GM13976 (cell line): ENCODE measurements at regions not wholly inside any gene's neighbourhood (a gene's known extent, or its start where the extent isn't known, plus 50 kb on each side); places are given as distances from the start of the nearest gene placed in this dataset.

ENCODE experiments used
- DNase-seq: peaks from one replicate; pipeline ENCODE4 v3.0.0; 2012; ENCODE audit warnings: low spot score
- in situ Hi-C: fragments of 300-500 bp; cut with MboI; formaldehyde crosslinking; loops from one replicate; pipeline ENCODE4 v1.12.0; 2022; ENCODE audit warnings: low sequenced_read_pairs, mixed read lengths, inconsistent platforms; ENCODE audit not compliant: unreplicated experiment
- TF ChIP-seq, protein P1 (sequence below): IDR thresholded peaks from 2 replicates; pipeline ENCODE4 v1.5.1; 2012; ENCODE audit warnings: borderline replicate concordance, mild to moderate bottlenecking; ENCODE audit not compliant: insufficient read depth; ENCODE audit errors: extremely low read depth, missing control alignments, control extremely low read depth

- no peak for DNase-seq
- TF ChIP-seq, protein P1, sequence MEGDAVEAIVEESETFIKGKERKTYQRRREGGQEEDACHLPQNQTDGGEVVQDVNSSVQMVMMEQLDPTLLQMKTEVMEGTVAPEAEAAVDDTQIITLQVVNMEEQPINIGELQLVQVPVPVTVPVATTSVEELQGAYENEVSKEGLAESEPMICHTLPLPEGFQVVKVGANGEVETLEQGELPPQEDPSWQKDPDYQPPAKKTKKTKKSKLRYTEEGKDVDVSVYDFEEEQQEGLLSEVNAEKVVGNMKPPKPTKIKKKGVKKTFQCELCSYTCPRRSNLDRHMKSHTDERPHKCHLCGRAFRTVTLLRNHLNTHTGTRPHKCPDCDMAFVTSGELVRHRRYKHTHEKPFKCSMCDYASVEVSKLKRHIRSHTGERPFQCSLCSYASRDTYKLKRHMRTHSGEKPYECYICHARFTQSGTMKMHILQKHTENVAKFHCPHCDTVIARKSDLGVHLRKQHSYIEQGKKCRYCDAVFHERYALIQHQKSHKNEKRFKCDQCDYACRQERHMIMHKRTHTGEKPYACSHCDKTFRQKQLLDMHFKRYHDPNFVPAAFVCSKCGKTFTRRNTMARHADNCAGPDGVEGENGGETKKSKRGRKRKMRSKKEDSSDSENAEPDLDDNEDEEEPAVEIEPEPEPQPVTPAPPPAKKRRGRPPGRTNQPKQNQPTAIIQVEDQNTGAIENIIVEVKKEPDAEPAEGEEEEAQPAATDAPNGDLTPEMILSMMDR: no peak
- in situ Hi-C loops: loop anchor here (5.0 kb wide), 1 partner anchor 503 kb away; no protein-coding TSS in a partner anchor
Measured at GRCh38 chr9:90100014-90100413, 495.2 kb downstream of the GADD45G start.

DNA sequence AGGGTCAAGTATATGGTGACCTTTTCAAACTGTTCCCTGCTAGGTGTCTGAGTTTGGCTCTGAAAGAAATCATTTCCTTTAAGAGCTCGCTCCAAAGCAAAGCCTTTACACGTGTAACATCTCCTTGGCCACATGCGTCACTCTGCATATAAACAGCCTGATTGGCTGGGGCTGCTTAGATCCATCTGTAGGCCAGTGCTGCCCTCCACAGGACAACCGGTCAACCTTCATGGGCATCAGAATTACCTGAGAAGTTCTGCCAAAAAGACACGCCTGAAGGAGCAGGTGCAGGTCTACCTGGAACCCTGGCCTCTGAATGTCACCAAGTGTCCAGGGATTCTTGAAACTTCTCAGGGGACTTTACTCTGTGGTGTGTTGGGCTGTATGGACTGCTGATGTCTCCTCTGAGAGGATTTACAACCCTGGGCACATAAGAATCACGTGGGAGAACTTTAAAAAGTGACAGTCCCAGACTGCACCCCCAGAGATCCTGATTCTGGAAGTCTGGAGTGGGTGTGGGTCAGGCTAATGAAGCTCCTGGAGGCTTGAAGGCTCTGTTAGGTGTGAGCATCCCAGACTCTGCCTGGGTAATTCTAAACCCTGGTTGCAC lies 497.6 kb downstream of the GADD45G start:
- TF ChIP-seq, protein P1: peak; percentile 78
- in situ Hi-C loops: loop anchor here (5.0 kb wide), 1 partner anchor 505 kb away; no protein-coding TSS in a partner anchor
- peak; percentile 87 for DNase-seq

DNA sequence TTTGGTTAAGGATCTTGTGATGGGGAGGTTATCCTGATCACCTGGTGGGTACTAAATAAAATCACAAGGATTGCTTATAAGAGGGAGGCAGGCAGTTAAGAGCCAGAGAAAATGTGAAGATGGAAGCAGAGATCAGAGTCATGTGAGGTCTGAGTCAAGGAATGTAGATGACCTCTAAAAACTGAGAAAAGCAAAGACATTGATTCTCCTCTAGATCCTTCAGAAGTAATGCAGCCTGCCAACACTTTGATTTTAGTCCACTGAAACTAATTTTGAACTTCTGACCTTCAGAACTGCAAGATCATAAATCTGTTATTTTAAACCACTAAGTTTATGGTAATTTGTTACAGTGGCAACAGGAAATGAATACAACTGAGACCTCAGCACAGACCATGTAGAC lies 499.0 kb downstream of the GADD45G start:
- TF ChIP-seq, protein P1: no peak
- DNase-seq: no peak
- in situ Hi-C loops: loop anchor here (5.0 kb wide), 1 partner anchor 506 kb away; no protein-coding TSS in a partner anchor

GRCh38 chr9:90105773-90106172 lies 501.0 kb downstream of the GADD45G start:
- in situ Hi-C loops: no loop called here
- TF ChIP-seq, protein P1: no peak
- no peak for DNase-seq

GRCh38 chr9:90107040-90107725 lies 502.4 kb downstream of the GADD45G start:
- TF ChIP-seq, protein P1: no peak
- in situ Hi-C loops: no loop called here
- DNase-seq: no peak

DNA sequence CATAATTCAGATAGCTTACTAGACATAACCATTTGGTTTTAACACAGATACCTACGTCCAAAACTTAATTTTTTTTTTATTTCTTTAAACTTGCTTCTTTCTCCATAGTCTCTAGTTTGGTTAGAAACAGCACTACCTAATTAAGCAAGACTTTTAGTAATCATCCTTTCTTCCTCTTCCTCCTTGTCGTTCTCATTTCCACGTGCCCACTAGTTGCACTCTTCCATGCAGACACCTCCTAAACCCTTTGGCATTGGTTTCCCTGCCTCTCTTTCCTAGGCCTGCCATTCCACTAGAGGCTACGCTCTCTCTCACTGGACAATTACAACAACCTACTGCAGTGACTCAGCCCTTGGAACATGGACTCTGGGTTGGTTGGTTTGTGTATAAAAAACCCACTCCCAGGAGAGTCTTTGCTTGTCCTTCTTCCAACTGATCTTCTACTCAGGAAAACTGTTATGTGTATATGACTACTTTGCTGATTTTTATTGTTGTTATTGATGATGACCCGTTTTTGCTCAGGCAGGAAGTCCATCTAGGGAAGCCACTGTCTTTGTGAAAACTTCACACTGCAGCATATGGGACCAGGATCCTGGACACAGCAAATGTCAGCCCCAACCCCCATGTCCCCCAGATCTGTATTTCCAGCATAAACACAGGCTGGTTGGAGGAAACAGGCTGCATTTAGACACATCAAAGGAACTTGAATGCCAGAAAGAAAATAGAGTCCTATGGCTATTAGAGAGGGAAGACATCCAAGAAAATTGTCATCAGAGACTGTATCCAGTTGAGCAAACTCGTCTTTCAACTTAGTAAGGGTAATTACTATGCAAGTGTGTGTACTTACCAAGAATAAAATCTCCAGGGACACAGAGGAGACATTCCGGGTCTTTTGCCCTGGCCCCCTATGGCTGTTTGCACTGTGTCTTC lies 503.2 kb downstream of the GADD45G start:
- in situ Hi-C loops: no loop called here
- no peak for DNase-seq
- TF ChIP-seq, protein P1: no peak
